Bronchial epithelial cell (primary cell): ENCODE measurements at regions not wholly inside any gene's neighbourhood (a gene's known extent, or its start where the extent isn't known, plus 50 kb on each side); places are given as distances from the start of the nearest gene placed in this dataset.

Experiments
- DNase-seq: peaks from one replicate; pipeline ENCODE4 v3.0.0-alpha.2; 2010; ENCODE audit warnings: low read depth
- FAIRE-seq: peaks from 2 replicates; lab custom pipeline; 2011; peaks lifted over from hg19 to GRCh38; lab: Jason Lieb, UNC
- H3K27me3 ChIP-seq: 2 replicates; pipeline ENCODE4 v1.5.1; 2011; ENCODE audit warnings: low read length; ENCODE audit not compliant: control insufficient read depth, insufficient read depth
- H3K36me3 ChIP-seq: 2 replicates; pipeline ENCODE4 v1.5.1; 2011; ENCODE audit warnings: low read length; ENCODE audit not compliant: control insufficient read depth, insufficient read depth
- H3K4me3 ChIP-seq: 2 replicates; pipeline ENCODE4 v1.5.1; 2011; ENCODE audit warnings: mild to moderate bottlenecking, low read depth, low read length, control low read depth
- CTCF ChIP-seq: IDR thresholded peaks from 2 replicates; pipeline ENCODE4 v1.5.1; 2011; ENCODE audit warnings: mild to moderate bottlenecking, moderate library complexity, low read length, control low read depth, inconsistent platforms; ENCODE audit not compliant: insufficient read depth, severe bottlenecking

GRCh38 chr5:15375559-15375958 is 124.4 kb upstream of the FBXL7 start:
- DNase-seq = no peak
- TF ChIP-seq CTCF = no peak
- FAIRE-seq = no peak
- Histone ChIP-seq H3K27me3 (no peaks in the 10 kb centered on the region), H3K36me3 (no peaks in the 10 kb centered on the region), H3K4me3 (no peak overlapping the region)

GRCh38 chr5:15374886-15375285 is 125.1 kb upstream of the FBXL7 start:
- Histone ChIP-seq H3K36me3 (no peaks in the 10 kb centered on the region), H3K27me3 (no peaks in the 10 kb centered on the region), H3K4me3 (no peak overlapping the region)
- FAIRE-seq = peak; percentile 80
- DNase-seq = no peak
- TF ChIP-seq CTCF = no peak

DNA sequence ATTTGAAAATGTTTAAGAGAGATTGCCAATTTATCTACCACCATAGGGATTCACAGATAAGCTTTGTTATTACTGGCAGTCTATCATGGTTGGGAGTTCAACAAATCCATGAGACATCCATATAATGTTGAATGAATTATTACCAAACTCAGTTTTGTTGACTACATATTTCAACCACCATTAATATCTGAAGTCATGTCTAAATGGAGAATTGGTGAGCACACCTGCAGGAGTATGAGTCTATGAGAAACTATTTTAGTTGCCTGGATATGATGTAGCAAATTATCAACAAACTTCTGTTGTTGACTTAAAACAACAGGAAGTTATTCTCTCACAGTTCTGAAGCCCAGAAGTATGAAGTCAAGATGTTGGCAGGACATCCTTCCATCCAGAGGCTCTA is 126.8 kb upstream of the FBXL7 start:
- no peak for TF ChIP-seq CTCF
- Histone ChIP-seq H3K4me3 (no peak overlapping the region), H3K36me3 (no peaks in the 10 kb centered on the region), H3K27me3 (no peaks in the 10 kb centered on the region)
- DNase-seq (peak; percentile 4), FAIRE-seq (no peak)

- DNase-seq (no peak), FAIRE-seq (no peak)
- H3K4me3 ChIP-seq = no peak overlapping the region
- H3K27me3 ChIP-seq = no peaks in the 10 kb centered on the region
- no peak for TF ChIP-seq CTCF
- H3K36me3 ChIP-seq = no peaks in the 10 kb centered on the region
These were observed 128.8 kb upstream of the FBXL7 start for GRCh38 chr5:15371184-15371583.

DNA sequence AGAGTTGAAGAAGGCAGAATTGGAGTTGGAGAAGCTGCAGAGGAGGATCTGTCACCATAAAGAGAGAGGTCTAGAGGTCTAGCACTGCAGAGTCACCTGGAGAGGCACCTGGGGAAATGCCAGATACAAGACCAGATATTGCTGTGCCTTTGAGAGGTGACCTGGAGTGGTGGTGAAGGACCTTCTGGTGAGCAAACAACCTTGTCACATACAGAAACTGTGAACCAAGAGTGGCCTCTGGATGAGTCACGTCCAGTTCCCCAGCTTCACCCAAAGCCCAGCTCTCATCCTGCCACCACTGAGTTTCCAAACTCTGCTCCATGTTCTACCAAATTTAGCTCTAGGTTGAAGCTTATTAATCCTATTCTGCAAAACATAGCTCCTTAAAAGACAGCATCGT is 131.1 kb upstream of the FBXL7 start:
- Histone ChIP-seq H3K36me3 (no peaks in the 10 kb centered on the region), H3K4me3 (no peak overlapping the region), H3K27me3 (no peaks in the 10 kb centered on the region)
- TF ChIP-seq CTCF = no peak
- no peak for DNase-seq
- no peak for FAIRE-seq

DNA sequence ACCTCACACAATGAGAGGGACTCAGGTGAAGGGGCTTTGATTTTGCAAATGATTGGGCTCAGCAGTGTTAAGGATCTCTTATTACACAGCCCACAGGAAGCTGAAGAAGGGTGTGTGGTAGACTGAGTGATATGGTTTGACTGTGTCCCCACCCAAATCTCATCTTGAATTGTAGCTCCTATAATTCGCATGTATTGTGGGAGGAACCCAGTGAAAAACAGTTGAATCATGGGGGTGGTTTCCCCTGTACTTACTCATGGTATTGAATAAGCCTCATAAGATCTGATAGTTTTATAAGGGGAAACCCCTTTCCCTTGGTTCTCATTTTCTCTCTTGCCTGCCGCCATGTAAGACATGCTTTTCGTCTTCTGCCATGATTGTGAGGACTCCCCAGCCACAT is 132.5 kb upstream of the FBXL7 start:
- TF ChIP-seq CTCF = no peak
- Histone ChIP-seq H3K27me3 (no peaks in the 10 kb centered on the region), H3K36me3 (no peaks in the 10 kb centered on the region), H3K4me3 (no peak overlapping the region)
- no peak for FAIRE-seq
- DNase-seq = peak; percentile 12
